Epithelial cell of esophagus (primary cell): ENCODE measurements at regions not wholly inside any gene's neighbourhood (a gene's known extent, or its start where the extent isn't known, plus 50 kb on each side); places are given as distances from the start of the nearest gene placed in this dataset.
A peak's percentile ranks its signal among the peaks of the same experiment; 100 is the strongest.
"Not testable (repeated sequence)": the region's sequence is repeated elsewhere in the genome, so short reads cannot be mapped to it uniquely, and the experiment has no call there.

Experiments used
- DNase-seq: peaks from one replicate; pipeline ENCODE4 v3.0.0; 2010; ENCODE audit warnings: low read depth
- H3K4me3 ChIP-seq: 2 replicates; pipeline ENCODE4 v1.5.1; 2011; ENCODE audit warnings: mild to moderate bottlenecking, low read length, control low read depth
- CTCF ChIP-seq: IDR thresholded peaks from 2 replicates; pipeline ENCODE4 v1.5.1; 2011; ENCODE audit warnings: low read depth, mild to moderate bottlenecking, low read length, control low read depth, inconsistent platforms; ENCODE audit not compliant: insufficient read depth; ENCODE audit errors: missing control alignments

DNA sequence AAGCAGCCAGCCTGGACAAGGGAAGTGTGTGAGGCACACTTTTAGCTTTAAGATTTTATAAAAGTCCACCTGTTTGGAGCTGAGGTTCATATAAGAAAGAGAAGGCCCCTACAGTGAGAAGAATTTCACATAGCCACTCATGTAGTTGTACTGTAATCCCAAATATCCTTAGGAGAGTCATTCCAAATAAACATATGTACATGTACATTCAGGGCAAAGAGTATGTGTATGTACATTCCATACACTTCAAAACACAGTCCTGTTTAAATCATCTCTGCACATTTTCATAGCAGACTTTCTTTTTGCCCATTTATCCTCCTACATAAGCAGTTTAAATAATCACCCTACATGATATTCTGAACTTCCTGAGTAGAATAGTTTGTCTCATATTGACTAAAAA is 87.6 kb downstream of the GPR65 start:
- DNase-seq: no peak
- H3K4me3 ChIP-seq: no peak overlapping the region
- no peak for TF ChIP-seq CTCF

DNA sequence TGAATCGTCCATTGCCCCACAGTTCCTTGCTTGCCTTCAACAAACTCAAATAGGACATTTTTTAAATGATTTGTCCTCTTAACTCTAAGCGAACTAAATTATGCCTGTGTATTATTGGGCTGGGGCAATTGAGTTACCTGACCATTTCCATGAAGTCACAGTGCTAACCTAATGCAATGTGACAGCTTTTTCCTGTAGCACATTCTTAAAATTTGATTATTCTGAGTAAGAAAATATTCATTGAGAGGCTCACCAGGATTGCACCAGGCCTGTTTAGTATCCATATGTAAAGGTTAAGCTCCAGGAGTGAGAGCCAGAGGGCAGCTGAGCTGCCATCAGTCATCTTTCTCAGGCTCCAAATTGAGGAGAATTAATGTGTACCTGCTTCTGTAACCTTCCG is 90.9 kb downstream of the GPR65 start:
- no peak for DNase-seq
- TF ChIP-seq CTCF: no peak
- H3K4me3 ChIP-seq: no peak overlapping the region

DNA sequence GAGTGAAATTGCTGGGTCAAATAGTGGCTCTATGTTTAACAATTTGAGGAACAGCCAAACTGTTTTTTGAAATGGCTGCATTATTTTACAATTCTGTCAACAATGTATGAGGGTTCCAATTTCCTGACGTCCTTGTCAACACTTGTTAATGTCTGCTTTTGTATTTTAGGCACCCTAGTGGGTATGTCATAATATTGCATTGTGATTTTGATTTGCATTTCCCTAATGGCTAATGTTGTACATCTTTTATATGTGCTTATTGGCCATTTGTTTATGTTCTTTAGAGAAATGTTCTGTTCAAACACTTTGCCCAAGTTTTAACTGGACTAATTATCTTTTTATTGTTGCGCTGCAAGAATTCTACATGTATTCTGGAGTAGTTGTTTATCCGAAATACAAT is 93.2 kb downstream of the GPR65 start:
- no peak for DNase-seq
- no peak for TF ChIP-seq CTCF
- no peak overlapping the region for H3K4me3 ChIP-seq

- TF ChIP-seq CTCF: no peak
- no peak for DNase-seq
- no peak overlapping the region for H3K4me3 ChIP-seq
These were observed 99.8 kb downstream of the GPR65 start for GRCh38 chr14:88104710-88105109.

DNA sequence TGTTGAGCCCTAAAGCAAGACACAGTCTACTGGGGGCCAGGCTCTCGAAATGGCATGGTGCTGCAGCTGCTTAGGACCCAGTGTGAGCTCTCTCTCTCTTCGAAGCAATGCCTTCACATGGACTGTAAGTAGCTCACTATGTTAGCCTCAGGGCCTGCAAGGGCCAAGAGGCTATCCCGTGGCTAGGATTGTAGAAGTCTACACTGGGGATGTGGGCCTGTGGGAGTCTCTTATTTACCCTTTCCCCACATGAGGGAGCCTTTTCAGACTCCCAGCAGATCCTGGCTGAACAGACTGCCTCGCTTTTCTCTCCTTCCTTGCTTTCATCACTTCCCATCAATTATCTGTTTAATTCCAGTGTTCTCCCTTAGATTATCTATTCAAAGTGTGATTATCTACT is 101.4 kb downstream of the GPR65 start:
- no peak overlapping the region for H3K4me3 ChIP-seq
- TF ChIP-seq CTCF: no peak
- no peak for DNase-seq

DNA sequence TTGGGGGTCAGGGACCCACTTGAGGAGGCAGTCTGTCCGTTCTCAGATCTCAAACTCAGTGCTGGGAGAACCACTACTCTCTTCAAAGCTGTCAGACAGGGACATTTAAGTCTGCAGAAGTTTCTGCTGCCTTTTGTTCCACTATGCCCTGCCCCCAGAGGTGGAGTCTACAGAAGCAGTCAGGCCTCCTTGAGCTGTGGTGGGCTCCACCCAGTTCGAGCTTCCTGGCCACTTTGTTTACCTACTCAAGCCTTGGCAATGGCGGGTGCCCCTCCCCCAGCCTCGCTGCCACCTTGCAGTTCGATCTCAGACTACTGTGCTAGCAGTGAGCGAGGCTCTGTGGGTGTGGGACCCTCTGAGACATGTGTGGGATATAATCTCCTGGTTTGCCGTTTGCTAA is 122.7 kb downstream of the GPR65 start:
- H3K4me3 ChIP-seq, DNase-seq: not testable (repeated sequence)

DNA sequence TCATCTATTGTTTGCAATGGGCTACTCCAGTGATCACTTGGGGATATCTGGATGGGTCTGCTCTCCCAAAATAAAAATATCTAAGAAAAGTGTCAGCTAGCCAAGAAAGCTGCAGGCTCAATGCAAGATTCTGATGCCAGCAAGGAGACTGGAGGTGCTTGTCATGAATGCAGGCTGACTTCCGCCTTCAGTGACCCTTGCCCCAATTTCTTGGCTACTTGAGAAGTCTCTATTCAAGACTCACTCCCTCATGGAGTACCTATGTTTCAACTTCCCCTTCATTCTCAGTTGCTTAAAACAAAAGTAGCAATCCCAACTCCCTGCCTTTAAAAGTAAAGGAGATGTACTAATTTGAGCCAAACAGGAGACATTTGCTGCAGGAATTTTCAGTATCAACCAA is 123.9 kb downstream of the GPR65 start:
- TF ChIP-seq CTCF: no peak
- H3K4me3 ChIP-seq: no peak overlapping the region
- DNase-seq: no peak

DNA sequence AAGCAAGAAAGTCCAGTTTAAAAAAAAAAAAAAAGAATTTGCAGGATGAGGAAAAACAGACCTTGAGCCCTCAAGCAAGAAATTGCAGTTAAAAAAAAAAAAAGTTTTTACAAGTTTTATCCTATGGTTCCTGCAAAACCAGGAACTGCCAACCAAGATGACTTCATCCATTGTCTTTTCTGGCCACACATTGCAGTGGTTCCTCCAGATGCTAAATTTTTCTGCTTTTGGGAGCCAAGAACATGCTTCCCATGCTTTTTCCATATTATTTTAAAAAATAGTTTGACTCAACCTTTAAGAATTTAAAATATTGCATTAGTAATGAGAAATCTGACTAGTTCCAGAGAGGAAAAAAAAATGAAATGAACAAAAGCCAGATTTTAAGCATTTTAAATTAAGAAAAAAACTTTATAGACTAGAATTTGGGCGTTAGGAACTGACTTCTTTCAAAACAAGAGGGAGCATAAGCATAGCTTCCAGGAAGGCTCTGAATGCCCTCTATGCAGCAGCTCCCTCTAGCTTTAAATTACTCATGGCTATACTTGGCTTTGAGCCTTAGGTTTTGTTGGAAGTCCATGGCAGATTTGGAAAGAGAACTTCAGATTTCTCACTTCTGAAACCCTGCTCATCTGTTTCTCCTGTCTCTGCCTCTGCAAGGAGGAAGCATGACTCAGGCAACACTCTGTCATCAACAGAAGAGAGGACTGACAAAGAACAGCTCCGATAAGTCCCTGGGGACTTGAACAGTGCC is 124.5 kb downstream of the GPR65 start:
- DNase-seq: peak; percentile 44
- no peak overlapping the region for H3K4me3 ChIP-seq
- no peak for TF ChIP-seq CTCF
